ENCODE measurements at regions not wholly inside any gene's neighbourhood (a gene's known extent, or its start where the extent isn't known, plus 50 kb on each side); places are given as distances from the start of the nearest gene placed in this dataset.
A peak's percentile ranks its signal among the peaks of the same experiment; 100 is the strongest.

DNA sequence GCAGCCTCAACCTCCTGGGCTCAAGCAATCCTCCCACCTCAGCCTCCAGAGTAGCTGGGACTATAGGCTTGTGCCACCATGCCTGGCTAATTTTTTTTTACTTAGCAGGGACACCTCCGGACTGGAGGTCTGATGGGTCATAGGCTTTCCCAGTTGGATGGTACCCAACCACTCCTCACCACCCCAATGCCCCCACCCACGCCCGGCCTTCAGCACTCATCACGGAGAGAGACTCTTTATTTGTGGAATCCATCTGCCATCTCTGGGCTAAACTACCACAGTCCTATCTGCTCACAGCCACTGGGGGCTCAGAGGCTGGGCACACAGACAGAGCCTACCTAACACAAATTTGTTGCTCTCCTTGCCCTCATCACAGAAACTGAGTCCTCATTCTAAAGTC is 58.3 kb upstream of the STXBP1 start:
- DNase-seq, result no peak

DNA sequence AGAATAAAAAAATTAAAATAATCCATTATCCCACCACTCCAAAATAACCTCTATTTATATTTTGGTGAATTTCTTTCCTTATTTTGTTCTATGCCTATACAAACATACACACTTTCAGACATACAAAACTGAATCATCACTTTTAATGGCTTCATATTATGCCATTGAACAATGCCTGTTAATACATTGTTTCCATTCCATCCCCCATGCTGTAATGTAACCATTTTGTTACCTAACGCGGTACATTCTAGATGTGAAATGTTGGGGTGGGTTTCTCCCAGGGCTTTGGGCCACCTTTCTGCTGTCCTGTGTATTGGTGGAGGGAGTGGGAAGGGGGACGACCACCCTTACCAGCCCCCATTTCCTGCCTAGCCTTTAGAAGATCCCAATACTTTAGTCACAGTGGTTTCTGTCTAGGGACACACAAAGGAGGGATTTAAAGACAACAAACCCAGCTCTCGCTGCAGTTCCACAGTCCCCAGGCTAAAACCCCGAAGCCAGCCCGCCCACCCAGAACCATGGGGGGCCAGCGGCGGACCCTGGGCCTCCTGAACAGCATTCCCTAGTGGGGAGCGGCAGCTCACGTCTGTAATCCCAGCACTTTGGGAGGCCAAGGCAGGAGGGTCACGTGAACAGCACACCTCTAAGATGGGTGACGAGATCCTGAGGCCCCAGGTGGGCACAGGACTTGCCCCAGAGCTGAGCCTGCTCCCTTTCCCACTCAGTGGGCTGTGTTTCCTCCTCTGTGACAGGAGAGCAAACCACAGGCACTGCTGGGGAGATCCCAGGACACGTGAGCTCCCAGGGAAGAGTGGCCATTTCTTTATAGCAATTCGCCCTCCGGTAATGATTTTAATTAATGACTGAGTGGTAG is 56.9 kb upstream of the STXBP1 start:
- DNase-seq, result peak in 2 of 3 donors; percentile 31 to 41

DNA sequence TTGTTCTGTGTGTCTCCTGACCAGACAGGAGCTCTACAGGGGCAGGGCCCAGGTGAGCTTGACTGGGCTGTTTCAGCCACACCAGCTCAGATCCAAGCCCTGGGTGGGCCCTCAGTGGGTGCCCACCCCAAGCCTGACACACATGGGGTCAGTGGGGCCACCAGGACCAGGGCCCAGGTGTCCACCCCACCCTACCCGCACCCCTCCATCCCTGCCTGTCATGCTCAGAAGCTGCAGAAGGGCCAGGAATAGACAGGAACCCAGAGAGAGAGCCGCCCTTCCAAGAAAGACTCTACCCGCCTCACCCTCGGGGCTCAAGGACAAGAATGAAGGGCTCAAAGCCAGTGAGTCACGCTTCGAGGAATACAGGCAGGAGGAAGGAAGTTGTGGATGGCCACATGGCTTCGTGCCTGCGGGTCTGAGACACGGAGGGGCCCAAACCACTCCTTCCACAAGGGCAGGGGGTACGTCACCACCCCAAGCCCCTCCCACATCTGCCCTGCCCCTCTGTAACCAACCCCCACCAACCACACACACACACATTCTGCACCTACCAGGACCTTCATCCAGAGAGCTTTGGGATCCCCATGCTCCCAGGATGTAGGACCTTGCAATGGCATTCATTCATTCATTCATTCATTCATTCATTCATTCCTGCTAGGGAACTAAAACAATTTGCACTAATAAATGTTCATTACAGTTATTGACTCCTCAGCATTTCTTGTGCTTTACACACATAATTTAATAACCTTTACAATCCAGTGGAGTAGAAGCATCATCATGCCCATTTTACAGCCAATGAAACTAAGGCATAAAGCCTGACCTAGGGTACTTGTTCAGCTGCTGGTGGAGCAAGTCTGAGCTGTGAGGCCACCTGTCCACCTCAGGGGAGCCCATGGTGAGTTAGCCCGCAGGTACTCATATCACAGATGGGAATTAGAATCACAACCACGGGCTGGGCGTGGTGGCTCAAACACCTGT is 55.9 kb upstream of the STXBP1 start:
- peak; percentile 90 to 94 (median 91) for DNase-seq

DNA sequence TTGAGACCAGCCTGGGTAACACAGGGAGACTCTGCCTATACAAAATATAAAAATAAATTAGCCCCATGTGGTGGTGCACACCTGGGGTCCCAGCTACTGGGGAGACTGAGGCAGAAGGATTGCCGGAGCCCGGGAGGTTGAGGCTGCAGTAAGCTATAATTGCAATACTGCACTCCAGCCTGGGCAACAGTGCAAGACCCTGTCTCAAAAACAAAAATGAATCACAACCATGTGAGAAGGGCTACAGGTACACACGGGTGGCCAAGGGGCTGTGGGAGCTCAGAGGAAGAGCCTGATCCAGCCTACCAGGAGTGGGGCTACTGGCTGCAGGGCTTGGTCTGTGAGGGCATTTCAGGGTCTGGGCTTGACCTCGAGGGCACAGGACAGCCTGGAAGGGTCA is 55.2 kb upstream of the STXBP1 start:
- no peak for DNase-seq

DNA sequence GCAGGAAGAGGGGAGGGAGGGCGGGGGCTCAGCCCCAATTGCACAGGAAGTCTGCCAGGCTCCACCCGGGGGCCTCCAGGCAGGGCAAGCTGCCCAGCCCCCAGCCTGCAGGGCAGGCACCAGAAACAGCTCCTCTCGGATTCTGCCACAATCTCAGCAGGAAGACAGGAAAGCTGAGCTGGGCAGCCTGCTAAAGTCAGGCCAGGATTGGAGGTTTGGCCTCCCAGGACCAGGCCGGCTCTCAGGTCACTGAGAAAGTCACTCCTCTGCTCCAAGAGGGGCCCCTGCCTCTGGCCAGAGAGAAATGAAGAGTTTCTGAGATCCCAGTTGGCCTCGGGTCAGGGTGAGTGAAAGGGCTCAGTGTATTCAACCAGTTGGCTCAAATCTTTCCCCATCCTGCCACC is 54.6 kb upstream of the STXBP1 start:
- no peak for DNase-seq

DNA sequence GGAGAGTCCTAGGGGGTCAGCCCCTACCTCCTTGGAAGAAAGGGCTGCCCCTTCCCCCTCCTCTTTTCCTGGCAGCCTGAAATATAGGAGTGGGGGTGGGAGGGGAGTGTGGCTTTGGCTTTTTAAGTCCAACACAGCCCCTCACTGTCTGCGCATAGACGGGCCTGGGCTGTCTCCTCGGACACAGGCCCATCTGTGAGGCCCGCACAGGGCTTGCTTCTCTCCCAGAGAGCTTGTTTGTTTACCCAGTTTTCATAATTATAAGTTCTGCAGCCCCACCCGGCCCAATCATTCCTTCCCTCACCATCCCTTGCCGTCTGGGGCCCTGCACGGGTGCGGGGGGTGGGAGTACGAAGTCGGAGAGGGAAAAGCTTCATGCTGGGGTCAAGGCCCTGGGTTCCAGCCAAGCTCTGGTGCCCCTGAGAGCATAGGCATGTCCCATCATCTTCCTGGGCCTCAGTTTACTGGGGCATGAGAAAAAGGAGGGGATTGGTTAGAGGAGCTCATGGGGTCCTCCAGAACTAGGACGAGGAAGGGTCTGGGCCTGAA is 54.0 kb upstream of the STXBP1 start:
- DNase-seq, result no peak

- peak in 1 of 3 donors; percentile 40 for DNase-seq
Measured at GRCh38 chr9:127558581-127559246, 53.4 kb upstream of the STXBP1 start.

DNA sequence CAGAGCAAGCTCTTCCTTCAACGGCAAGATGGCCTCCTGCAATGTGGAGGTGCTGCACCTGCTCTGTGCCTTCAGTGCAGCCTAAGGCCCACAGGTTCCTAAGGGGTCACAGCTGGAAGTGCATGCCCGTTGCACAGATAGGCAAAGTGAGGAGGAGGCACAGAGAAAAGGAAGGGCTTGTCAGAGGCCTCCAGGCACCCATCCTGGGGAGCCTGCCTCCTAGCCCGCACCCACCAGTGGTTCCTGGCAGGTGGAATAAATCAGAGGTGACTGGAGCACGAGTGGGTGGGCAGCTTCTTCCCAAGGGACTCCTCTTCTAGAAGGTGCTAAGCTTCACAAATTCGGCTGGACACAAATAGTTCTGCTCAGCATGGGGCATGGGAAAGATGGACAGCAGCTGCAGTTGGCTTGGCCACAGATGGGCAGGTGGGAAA is 52.8 kb upstream of the STXBP1 start:
- DNase-seq, result no peak

GRCh38 chr9:127561491-127562278 is 50.4 kb upstream of the STXBP1 start:
- peak; percentile 98 to 99 (median 98) for DNase-seq
